GM10266 (cell line): ENCODE measurements at regions not wholly inside any gene's neighbourhood (a gene's known extent, or its start where the extent isn't known, plus 50 kb on each side); places are given as distances from the start of the nearest gene placed in this dataset.

Source experiments
- DNase-seq: peaks from one replicate; pipeline ENCODE4 v3.0.0; 2012; ENCODE audit errors: extremely low spot score
- CTCF ChIP-seq: IDR thresholded peaks from 2 replicates; pipeline ENCODE4 v1.5.1; 2012; ENCODE audit warnings: mild to moderate bottlenecking, low read depth; ENCODE audit not compliant: control insufficient read depth, insufficient read depth; ENCODE audit errors: missing control alignments

- no peak for DNase-seq
- TF ChIP-seq CTCF: no peak
Measured at GRCh38 chr9:89899573-89899972, 294.8 kb downstream of the GADD45G start.

GRCh38 chr9:89901920-89902319 is 297.1 kb downstream of the GADD45G start:
- TF ChIP-seq CTCF: no peak
- no peak for DNase-seq

GRCh38 chr9:89902450-89903140 is 297.8 kb downstream of the GADD45G start:
- no peak for TF ChIP-seq CTCF
- DNase-seq: no peak

- TF ChIP-seq CTCF: no peak
Measured at GRCh38 chr9:89903141-89903475, 298.3 kb downstream of the GADD45G start.

GRCh38 chr9:89905606-89906338 is 301.0 kb downstream of the GADD45G start:
- no peak for DNase-seq
- TF ChIP-seq CTCF: no peak

More at GRCh38 chr9:89903141-89903475, 298.3 kb downstream of the GADD45G start:
- no peak for DNase-seq

- no peak for TF ChIP-seq CTCF
- no peak for DNase-seq
Measured at GRCh38 chr9:89911721-89912604, 307.2 kb downstream of the GADD45G start.
